ENCODE measurements at regions not wholly inside any gene's neighbourhood (a gene's known extent, or its start where the extent isn't known, plus 50 kb on each side); places are given as distances from the start of the nearest gene placed in this dataset.

DNA sequence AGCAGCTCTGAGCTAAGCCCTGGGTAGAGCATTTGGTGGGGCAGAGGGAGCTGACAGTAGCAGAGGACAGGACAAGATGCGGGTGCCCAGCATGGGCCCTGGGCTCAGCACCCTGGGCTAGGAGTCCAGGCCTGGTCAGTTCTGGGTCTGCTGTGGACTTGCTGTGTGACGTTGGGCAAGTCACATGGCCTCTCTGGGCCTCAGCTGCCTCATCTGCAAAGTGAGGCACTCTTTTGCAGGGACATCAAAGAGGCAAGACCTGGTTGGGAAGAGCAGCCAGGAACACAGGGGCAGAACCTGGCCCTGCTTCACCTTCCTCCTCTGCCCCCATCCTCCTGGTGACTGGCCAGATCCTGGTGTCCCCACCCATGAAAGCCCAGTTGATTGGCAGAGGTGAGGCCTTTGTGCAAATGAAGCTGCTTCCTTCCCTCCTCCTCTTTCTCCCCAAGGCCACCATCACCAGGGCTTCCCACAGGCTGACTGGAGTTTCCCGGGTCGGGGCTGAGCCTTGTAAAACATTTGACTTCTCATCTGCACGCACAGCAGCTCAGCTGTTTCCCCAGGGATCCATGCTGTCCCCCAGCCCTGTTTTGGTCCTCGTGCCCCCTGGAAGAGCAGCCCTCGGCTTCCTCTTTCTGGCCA, 350.5 kb downstream of the MATN1 start:
- TF ChIP-seq, protein P1, sequence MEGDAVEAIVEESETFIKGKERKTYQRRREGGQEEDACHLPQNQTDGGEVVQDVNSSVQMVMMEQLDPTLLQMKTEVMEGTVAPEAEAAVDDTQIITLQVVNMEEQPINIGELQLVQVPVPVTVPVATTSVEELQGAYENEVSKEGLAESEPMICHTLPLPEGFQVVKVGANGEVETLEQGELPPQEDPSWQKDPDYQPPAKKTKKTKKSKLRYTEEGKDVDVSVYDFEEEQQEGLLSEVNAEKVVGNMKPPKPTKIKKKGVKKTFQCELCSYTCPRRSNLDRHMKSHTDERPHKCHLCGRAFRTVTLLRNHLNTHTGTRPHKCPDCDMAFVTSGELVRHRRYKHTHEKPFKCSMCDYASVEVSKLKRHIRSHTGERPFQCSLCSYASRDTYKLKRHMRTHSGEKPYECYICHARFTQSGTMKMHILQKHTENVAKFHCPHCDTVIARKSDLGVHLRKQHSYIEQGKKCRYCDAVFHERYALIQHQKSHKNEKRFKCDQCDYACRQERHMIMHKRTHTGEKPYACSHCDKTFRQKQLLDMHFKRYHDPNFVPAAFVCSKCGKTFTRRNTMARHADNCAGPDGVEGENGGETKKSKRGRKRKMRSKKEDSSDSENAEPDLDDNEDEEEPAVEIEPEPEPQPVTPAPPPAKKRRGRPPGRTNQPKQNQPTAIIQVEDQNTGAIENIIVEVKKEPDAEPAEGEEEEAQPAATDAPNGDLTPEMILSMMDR (IDR thresholded peaks at IDR 0.05; ENCODE audit: control insufficient read depth, insufficient read depth, low read depth, low read length, missing control alignments), result no peak
- no peak for DNase-seq (ENCODE audit: low read depth)
- no peak overlapping the region for H3K4me3 ChIP-seq (ENCODE audit: control insufficient read depth, low read depth, low read length)

DNA sequence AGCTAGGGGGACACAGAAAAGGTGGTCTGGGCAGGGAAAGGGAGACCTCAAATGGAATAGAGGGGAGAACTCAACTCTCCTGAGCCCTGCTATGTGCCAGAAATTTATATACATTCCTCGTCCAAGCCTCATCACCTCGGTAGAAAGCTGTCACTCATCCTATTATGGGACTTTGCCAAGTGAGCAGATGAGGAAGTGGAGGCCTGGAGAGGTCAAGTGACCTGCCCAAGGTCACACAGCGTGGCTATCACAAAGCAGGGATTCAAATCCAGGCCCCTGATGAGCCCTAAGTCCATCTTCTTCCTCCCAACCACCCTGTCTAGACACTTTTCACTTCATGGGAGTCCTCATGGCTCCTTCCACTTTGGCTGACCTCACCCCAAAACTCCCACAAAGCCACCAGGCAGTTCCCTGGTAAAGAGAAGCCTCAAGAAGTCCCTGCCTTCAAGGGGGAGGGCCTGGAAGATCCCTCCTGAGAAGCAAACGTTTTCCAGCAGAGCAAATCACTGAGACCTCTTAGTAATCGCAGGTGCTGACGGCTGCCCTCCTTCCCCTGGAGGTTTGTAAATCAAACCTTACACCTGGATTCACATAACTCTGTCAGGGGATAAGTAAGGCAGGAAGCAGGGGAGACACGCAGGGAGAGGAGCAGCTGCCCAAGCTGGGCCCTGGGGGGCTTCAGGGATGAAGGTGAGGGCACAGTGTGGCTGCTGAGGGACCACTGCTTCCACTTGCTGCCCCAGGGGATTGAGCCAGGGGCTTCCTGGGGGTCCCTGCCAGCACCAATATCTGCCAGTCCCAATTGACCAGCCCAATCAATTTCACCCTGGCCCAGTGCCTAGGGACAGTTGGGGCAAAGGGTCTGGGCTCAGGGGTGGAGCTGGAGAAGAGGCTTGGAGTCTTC, 351.2 kb downstream of the MATN1 start:
- TF ChIP-seq, protein P1 (IDR thresholded peaks at IDR 0.05; ENCODE audit: control insufficient read depth, insufficient read depth, low read depth, low read length, missing control alignments), result no peak
- DNase-seq (ENCODE audit: low read depth), result no peak
- H3K4me3 ChIP-seq (ENCODE audit: control insufficient read depth, low read depth, low read length), result no peak overlapping the region

DNA sequence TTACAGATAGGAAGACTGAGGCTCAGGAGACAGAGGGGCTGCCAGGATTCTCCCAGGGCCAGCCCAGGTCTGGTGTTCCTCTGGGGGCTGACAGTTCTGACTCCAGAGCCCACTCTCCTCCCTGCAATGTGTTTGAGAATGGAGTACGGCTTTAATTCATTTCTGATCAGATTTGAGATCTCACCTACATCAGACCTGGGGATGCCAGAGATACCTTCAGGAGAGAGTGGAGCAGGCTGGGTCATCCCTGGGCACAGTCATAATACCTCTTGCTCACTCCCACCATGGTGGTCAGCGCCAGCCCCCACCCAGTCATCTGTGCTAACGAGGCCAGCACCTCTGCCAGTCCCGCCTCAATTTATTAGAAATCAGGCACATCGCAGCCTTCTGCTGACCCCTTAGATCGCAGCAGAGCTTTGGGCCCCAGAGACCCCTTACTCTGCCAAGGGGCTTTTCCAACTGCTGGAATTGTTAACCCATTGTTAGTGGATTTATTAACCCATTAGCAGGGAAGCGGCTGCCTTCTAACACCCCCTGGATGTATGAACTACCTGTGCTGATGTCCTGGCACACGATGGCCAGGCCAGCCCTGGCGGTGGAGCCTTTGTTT, 352.1 kb downstream of the MATN1 start:
- TF ChIP-seq, protein P1 (IDR thresholded peaks at IDR 0.05; ENCODE audit: control insufficient read depth, insufficient read depth, low read depth, low read length, missing control alignments), result no peak
- no peak overlapping the region for H3K4me3 ChIP-seq (ENCODE audit: control insufficient read depth, low read depth, low read length)
- DNase-seq (ENCODE audit: low read depth), result no peak

DNA sequence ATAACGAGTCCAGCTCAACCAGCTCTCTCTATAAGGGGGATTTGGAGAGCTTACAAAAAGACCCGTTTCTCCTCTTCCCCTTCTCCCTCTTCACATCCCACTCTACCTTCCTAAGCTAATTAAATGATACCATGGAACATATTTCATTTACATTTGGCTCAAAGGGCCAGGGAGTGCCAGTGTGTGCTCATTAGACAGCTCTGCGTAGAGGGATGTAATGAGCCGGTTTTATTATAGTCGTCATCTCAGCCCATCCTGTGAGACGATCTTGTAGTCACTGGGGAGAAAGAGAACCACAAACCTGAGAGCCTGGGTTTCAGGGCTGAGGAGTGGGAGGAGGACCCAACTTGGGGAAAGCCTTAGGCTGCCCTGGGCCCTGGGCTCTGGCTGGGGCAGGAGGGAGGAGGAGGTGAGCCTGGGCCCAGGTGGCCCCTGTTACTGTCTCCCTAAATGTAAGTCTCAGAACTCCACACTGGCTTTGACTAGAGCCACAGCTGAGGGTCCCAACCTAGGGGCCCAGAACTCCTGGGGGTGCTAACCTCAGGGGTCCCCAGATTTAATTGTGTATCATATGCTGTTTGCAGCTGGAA, 354.6 kb downstream of the MATN1 start:
- DNase-seq (ENCODE audit: low read depth), result no peak
- TF ChIP-seq, protein P1 (IDR thresholded peaks at IDR 0.05; ENCODE audit: control insufficient read depth, insufficient read depth, low read depth, low read length, missing control alignments), result no peak
- H3K4me3 ChIP-seq (ENCODE audit: control insufficient read depth, low read depth, low read length), result no peak overlapping the region

DNA sequence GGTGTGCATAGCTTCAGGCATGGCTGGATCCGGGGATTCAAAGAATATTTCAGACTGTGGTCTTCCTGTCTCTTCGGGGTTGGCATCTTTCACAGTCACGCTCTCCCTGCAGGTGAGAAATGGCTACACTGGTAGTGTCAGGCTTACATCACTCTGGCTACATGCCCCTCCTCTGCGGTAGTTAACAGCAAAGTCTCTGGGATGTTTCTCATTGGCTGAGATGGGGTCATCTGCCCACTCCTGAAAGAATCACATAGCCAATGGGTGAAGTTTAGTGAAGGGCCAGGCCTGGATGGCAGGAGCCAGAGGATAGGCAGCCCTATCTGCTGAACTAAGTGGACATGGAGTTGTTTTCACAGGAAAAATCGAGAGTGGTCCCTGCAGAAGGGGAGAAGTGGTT, 356.5 kb downstream of the MATN1 start:
- H3K4me3 ChIP-seq (ENCODE audit: control insufficient read depth, low read depth, low read length), result no peak overlapping the region
- DNase-seq (ENCODE audit: low read depth), result no peak
- TF ChIP-seq, protein P1 (IDR thresholded peaks at IDR 0.05; ENCODE audit: control insufficient read depth, insufficient read depth, low read depth, low read length, missing control alignments), result no peak

DNA sequence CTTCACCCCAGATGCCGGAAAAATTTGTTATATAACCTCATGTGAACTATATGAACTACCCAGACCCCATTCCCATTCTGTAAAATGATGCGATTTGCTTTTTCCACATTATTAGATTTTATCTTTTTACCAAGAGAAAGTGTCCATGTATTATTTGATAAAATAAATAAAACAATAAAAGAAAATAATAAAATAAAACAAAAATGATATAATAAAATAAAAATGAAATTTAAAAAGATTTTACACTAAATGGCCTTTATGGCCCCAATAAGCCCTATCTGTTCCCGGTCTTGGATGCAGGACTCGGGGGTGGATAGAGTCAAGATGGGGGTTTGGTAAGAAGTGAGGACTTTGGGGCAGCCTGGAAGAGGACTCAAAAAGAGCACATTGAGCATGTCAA, 357.2 kb downstream of the MATN1 start:
- H3K4me3 ChIP-seq (ENCODE audit: control insufficient read depth, low read depth, low read length), result no peak overlapping the region
- no peak for DNase-seq (ENCODE audit: low read depth)
- TF ChIP-seq, protein P1 (IDR thresholded peaks at IDR 0.05; ENCODE audit: control insufficient read depth, insufficient read depth, low read depth, low read length, missing control alignments), result no peak

Data from AG09309 (cell line).